ENCODE measurements at regions not wholly inside any gene's neighbourhood (a gene's known extent, or its start where the extent isn't known, plus 50 kb on each side); places are given as distances from the start of the nearest gene placed in this dataset.

- TF ChIP-seq, protein P1, sequence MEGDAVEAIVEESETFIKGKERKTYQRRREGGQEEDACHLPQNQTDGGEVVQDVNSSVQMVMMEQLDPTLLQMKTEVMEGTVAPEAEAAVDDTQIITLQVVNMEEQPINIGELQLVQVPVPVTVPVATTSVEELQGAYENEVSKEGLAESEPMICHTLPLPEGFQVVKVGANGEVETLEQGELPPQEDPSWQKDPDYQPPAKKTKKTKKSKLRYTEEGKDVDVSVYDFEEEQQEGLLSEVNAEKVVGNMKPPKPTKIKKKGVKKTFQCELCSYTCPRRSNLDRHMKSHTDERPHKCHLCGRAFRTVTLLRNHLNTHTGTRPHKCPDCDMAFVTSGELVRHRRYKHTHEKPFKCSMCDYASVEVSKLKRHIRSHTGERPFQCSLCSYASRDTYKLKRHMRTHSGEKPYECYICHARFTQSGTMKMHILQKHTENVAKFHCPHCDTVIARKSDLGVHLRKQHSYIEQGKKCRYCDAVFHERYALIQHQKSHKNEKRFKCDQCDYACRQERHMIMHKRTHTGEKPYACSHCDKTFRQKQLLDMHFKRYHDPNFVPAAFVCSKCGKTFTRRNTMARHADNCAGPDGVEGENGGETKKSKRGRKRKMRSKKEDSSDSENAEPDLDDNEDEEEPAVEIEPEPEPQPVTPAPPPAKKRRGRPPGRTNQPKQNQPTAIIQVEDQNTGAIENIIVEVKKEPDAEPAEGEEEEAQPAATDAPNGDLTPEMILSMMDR (IDR thresholded peaks at IDR 0.05 in 2 of 3, conservative IDR thresholded peaks at IDR 0.05 in 1 of 3; ENCODE audit: borderline replicate concordance in 1 of 3, insufficient read depth in 1 of 3, low read depth in 2 of 3, low read length in 2 of 3), result no peak
- TF ChIP-seq POLR2AphosphoS5 (IDR thresholded peaks at IDR 0.05; ENCODE audit: low read depth, low read length) (no peak), EZH2 (IDR thresholded peaks at IDR 0.05) (no peak), CEBPB (IDR thresholded peaks at IDR 0.05; ENCODE audit: low read depth) (no peak), REST (IDR thresholded peaks at IDR 0.05; ENCODE audit: low read depth) (no peak), JUND (IDR thresholded peaks at IDR 0.05) (no peak), POLR2A (IDR thresholded peaks at IDR 0.05; ENCODE audit: borderline replicate concordance, extremely low read depth, insufficient read depth, insufficient read length) (no peak)
- TF ChIP-seq, protein P2, sequence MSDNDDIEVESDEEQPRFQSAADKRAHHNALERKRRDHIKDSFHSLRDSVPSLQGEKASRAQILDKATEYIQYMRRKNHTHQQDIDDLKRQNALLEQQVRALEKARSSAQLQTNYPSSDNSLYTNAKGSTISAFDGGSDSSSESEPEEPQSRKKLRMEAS (IDR thresholded peaks at IDR 0.05), result no peak
Observed at GRCh38 chr10:36677431-36677768, 448.0 kb upstream of the ANKRD30A start.
